Liver (tissue), 7 donors: ENCODE measurements at regions not wholly inside any gene's neighbourhood (a gene's known extent, or its start where the extent isn't known, plus 50 kb on each side); places are given as distances from the start of the nearest gene placed in this dataset.

Source experiments
- DNase-seq: peaks from one replicate; pipeline ENCODE4 v3.0.0-alpha.2; 2017; ENCODE audit warnings: low spot score
- H3K27ac ChIP-seq, 2 donors: one replicate each; pipeline ENCODE4 v1.7.0; 2013; ENCODE audit warnings: inconsistent platforms in 2 of 2, low read length in 2 of 2, control low read depth in 1 of 2, low read depth in 1 of 2, mild to moderate bottlenecking in 1 of 2
- H3K27me3 ChIP-seq, 4 donors: one replicate each; pipeline versions ENCODE4 v1.6.1 to v1.7.0; 2013; ENCODE audit warnings: low read length in 3 of 4, inconsistent platforms in 1 of 4, mild to moderate bottlenecking in 1 of 4, moderate library complexity in 1 of 4; ENCODE audit not compliant: control insufficient read depth in 4 of 4, insufficient read depth in 4 of 4
- H3K36me3 ChIP-seq, 4 donors: one replicate each; pipeline versions ENCODE4 v1.6.1 to v1.7.0; 2013; ENCODE audit warnings: low read length in 3 of 4, mild to moderate bottlenecking in 3 of 4, low read depth in 1 of 4, moderate library complexity in 1 of 4; ENCODE audit not compliant: control insufficient read depth in 4 of 4, insufficient read depth in 3 of 4
- H3K4me1 ChIP-seq, 4 donors: one replicate each; pipeline versions ENCODE4 v1.6.1 to v1.7.0; 2013; ENCODE audit warnings: low read length in 3 of 4, mild to moderate bottlenecking in 3 of 4, moderate library complexity in 1 of 4; ENCODE audit not compliant: control insufficient read depth in 4 of 4, insufficient read depth in 4 of 4
- H3K4me3 ChIP-seq, 3 donors: one replicate each; pipeline versions ENCODE4 v1.6.1 to v1.7.0; 2013; ENCODE audit warnings: low read length in 3 of 3, control low read depth in 1 of 3, low read depth in 1 of 3, mild to moderate bottlenecking in 1 of 3
- H3K9ac ChIP-seq, 2 donors: one replicate each; pipeline ENCODE4 v1.7.0; 2013; ENCODE audit warnings: low read length in 2 of 2, mild to moderate bottlenecking in 2 of 2, moderate library complexity in 2 of 2, control low read depth in 1 of 2, low read depth in 1 of 2
- H3K9me3 ChIP-seq, 4 donors: one replicate each; pipeline versions ENCODE4 v1.6.1 to v1.7.0; 2013; ENCODE audit warnings: low read length in 3 of 4; ENCODE audit not compliant: control insufficient read depth in 4 of 4
- EGR1 ChIP-seq, 2 donors: IDR thresholded peaks; 2 replicates each; pipeline ENCODE4 v1.6.1; 2016 to 2018; ENCODE audit warnings: antibody characterized with exemption in 2 of 2, low read depth in 2 of 2
- GABPA ChIP-seq, 2 donors: IDR thresholded peaks in 1 of 2; conservative IDR thresholded peaks in 1 of 2; 2 replicates each; pipeline ENCODE4 v1.6.1; 2016; ENCODE audit warnings: antibody characterized with exemption in 2 of 2, mild to moderate bottlenecking in 1 of 2, moderate library complexity in 1 of 2
- HNF4A ChIP-seq, 2 donors: conservative IDR thresholded peaks; 2 replicates each; pipeline ENCODE4 v1.6.1; 2016; ENCODE audit warnings: antibody characterized with exemption in 2 of 2, mild to moderate bottlenecking in 2 of 2
- HNF4G ChIP-seq: IDR thresholded peaks from 2 replicates; pipeline ENCODE4 v1.6.1; 2016; ENCODE audit warnings: antibody characterized with exemption
- JUND ChIP-seq, 2 donors: IDR thresholded peaks; 2 replicates each; pipeline ENCODE4 v1.6.1; 2016; ENCODE audit warnings: antibody characterized with exemption in 2 of 2
- NR2F2 ChIP-seq: IDR thresholded peaks from 2 replicates; pipeline ENCODE4 v1.6.1; 2016; ENCODE audit warnings: antibody characterized with exemption
- RAD21 ChIP-seq, 2 donors: IDR thresholded peaks; 2 replicates each; pipeline ENCODE4 v1.6.1; 2016; ENCODE audit warnings: antibody characterized with exemption in 2 of 2, mild to moderate bottlenecking in 2 of 2
- RXRA ChIP-seq, 2 donors: IDR thresholded peaks; 2 replicates each; pipeline ENCODE4 v1.6.1; 2017 to 2018; ENCODE audit warnings: antibody characterized with exemption in 2 of 2, mild to moderate bottlenecking in 1 of 2
- SP1 ChIP-seq: IDR thresholded peaks from 2 replicates; pipeline ENCODE4 v1.6.1; 2018; ENCODE audit warnings: antibody characterized with exemption, mild to moderate bottlenecking
- TAF1 ChIP-seq: conservative IDR thresholded peaks from 2 replicates; pipeline ENCODE4 v1.6.1; 2016; ENCODE audit warnings: antibody characterized with exemption, mild to moderate bottlenecking
- YY1 ChIP-seq: IDR thresholded peaks from 2 replicates; pipeline ENCODE4 v1.6.1; 2016; ENCODE audit warnings: antibody characterized with exemption, mild to moderate bottlenecking
- WGBS: extraction: QIAGEN DNeasy Blood & Tissue Kit; methylation state at CpG from one replicate; pipeline ENCODE4 v1.1.7; 2013; 5-methylcytosine and 5-hydroxymethylcytosine counted together
- TF ChIP-seq, protein P1 (sequence below): IDR thresholded peaks from 2 replicates; pipeline ENCODE4 v1.6.1; 2016; ENCODE audit warnings: antibody characterized with exemption, mild to moderate bottlenecking
- TF ChIP-seq, protein P2 (sequence below): IDR thresholded peaks from 2 replicates; pipeline ENCODE4 v1.6.1; 2016; ENCODE audit warnings: antibody characterized with exemption
- TF ChIP-seq, protein P3 (sequence below): IDR thresholded peaks from 2 replicates; pipeline ENCODE4 v1.6.1; 2016; ENCODE audit warnings: antibody characterized with exemption
- TF ChIP-seq, protein P4 (sequence below): IDR thresholded peaks from 2 replicates; pipeline ENCODE4 v1.6.1; 2016; ENCODE audit warnings: antibody characterized with exemption
- donor health status: healthy.
- donor health status: healthy.
- donor health status: healthy.
- donor health status: healthy.

DNA sequence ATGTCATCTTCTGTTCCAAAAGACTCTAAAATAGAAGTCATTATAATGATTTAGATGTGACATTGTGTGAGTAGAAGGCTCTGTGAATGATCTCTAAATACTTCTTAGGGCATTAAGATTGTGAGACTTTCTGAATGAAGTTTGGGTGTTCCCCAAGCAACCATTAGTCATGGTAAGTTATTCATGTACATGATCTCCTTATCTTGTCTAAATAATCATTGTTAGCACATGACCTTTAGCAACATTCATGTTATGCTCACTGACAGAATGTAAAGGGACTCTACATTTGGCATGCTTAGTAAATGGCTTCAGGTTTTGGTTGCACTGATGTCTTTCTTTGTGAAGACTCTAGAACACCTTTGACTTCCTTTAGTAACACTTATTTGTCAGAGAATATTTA is 140.8 kb upstream of the AGA start (continued):
- TF ChIP-seq, protein P1, sequence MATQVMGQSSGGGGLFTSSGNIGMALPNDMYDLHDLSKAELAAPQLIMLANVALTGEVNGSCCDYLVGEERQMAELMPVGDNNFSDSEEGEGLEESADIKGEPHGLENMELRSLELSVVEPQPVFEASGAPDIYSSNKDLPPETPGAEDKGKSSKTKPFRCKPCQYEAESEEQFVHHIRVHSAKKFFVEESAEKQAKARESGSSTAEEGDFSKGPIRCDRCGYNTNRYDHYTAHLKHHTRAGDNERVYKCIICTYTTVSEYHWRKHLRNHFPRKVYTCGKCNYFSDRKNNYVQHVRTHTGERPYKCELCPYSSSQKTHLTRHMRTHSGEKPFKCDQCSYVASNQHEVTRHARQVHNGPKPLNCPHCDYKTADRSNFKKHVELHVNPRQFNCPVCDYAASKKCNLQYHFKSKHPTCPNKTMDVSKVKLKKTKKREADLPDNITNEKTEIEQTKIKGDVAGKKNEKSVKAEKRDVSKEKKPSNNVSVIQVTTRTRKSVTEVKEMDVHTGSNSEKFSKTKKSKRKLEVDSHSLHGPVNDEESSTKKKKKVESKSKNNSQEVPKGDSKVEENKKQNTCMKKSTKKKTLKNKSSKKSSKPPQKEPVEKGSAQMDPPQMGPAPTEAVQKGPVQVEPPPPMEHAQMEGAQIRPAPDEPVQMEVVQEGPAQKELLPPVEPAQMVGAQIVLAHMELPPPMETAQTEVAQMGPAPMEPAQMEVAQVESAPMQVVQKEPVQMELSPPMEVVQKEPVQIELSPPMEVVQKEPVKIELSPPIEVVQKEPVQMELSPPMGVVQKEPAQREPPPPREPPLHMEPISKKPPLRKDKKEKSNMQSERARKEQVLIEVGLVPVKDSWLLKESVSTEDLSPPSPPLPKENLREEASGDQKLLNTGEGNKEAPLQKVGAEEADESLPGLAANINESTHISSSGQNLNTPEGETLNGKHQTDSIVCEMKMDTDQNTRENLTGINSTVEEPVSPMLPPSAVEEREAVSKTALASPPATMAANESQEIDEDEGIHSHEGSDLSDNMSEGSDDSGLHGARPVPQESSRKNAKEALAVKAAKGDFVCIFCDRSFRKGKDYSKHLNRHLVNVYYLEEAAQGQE = no peak
- no peak for TF ChIP-seq GABPA (IDR thresholded peaks at IDR 0.05 in 1 of 2, conservative IDR thresholded peaks at IDR 0.05 in 1 of 2)
- no peak for TF ChIP-seq HNF4A (conservative IDR thresholded peaks at IDR 0.05)

DNA sequence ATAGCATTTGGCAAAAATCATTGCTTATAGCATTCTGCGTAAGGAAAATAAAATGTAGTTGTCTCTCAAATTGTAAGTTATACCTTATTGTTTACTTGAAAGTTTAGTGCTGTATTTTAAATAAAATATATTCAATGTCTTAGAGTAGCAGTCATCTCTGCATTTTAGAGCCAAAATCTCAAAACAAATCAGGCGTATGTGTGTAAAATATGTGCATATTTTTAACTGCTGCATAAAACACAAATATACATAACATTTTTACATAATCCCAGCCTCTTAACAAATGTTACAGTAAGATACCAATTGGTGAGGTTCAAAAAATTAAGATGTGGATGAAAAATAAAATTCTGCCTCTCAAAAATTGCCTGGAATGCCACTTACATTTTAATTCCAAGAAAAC is 145.8 kb upstream of the AGA start:
- Histone ChIP-seq H3K27ac (no peak overlapping the region), H3K4me3 (no peak overlapping the region), H3K4me1 (no peaks in the 10 kb centered on the region), H3K27me3 (no peaks in the 10 kb centered on the region), H3K9me3 (no peaks in the 10 kb centered on the region), H3K9ac (no peak overlapping the region), H3K36me3 (no peaks in the 10 kb centered on the region)
- no peak for TF ChIP-seq JUND (IDR thresholded peaks at IDR 0.05)
- TF ChIP-seq, protein P2, sequence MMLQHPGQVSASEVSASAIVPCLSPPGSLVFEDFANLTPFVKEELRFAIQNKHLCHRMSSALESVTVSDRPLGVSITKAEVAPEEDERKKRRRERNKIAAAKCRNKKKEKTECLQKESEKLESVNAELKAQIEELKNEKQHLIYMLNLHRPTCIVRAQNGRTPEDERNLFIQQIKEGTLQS = no peak
- TF ChIP-seq, protein P3, sequence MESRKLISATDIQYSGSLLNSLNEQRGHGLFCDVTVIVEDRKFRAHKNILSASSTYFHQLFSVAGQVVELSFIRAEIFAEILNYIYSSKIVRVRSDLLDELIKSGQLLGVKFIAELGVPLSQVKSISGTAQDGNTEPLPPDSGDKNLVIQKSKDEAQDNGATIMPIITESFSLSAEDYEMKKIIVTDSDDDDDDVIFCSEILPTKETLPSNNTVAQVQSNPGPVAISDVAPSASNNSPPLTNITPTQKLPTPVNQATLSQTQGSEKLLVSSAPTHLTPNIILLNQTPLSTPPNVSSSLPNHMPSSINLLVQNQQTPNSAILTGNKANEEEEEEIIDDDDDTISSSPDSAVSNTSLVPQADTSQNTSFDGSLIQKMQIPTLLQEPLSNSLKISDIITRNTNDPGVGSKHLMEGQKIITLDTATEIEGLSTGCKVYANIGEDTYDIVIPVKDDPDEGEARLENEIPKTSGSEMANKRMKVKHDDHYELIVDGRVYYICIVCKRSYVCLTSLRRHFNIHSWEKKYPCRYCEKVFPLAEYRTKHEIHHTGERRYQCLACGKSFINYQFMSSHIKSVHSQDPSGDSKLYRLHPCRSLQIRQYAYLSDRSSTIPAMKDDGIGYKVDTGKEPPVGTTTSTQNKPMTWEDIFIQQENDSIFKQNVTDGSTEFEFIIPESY = no peak
- TF ChIP-seq RAD21 (IDR thresholded peaks at IDR 0.05) = no peak
- no peak for TF ChIP-seq EGR1 (IDR thresholded peaks at IDR 0.05; ENCODE audit: low read depth in 2 of 2)
- no peak for TF ChIP-seq HNF4A (conservative IDR thresholded peaks at IDR 0.05)
- no peak for TF ChIP-seq YY1
- TF ChIP-seq HNF4G = no peak
- TF ChIP-seq GABPA (IDR thresholded peaks at IDR 0.05 in 1 of 2, conservative IDR thresholded peaks at IDR 0.05 in 1 of 2) = no peak
- no peak for TF ChIP-seq NR2F2
- TF ChIP-seq, protein P4, sequence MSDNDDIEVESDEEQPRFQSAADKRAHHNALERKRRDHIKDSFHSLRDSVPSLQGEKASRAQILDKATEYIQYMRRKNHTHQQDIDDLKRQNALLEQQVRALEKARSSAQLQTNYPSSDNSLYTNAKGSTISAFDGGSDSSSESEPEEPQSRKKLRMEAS = no peak
- no peak for TF ChIP-seq RXRA (IDR thresholded peaks at IDR 0.05)
- no peak for TF ChIP-seq TAF1
- TF ChIP-seq SP1 = no peak
- TF ChIP-seq, protein P1 = no peak
- no peak for DNase-seq
- 94% methylated on average over 2 of the region's 2 CpGs for WGBS
